RCC 7860 (cell line): ENCODE measurements at regions not wholly inside any gene's neighbourhood (a gene's known extent, or its start where the extent isn't known, plus 50 kb on each side); places are given as distances from the start of the nearest gene placed in this dataset.
"Not testable (repeated sequence)": the region's sequence is repeated elsewhere in the genome, so short reads cannot be mapped to it uniquely, and the experiment has no call there.

Experiments
- DNase-seq: peaks from one replicate; pipeline ENCODE4 v3.0.0-alpha.2; 2015; ENCODE audit warnings: low spot score
- FAIRE-seq: peaks from 2 replicates; lab custom pipeline; 2012; peaks lifted over from hg19 to GRCh38; lab: Jason Lieb, UNC

GRCh38 chr5:34416501-34417008 lies 239.6 kb upstream of the RAI14 start:
- no peak for DNase-seq
- peak; percentile 22 for FAIRE-seq

- FAIRE-seq, result not testable (repeated sequence)
Measured at GRCh38 chr5:34420191-34420590, 235.9 kb upstream of the RAI14 start.

GRCh38 chr5:34436761-34437501 lies 219.2 kb upstream of the RAI14 start:
- FAIRE-seq, result no peak

More at GRCh38 chr5:34420191-34420590, 235.9 kb upstream of the RAI14 start:
- DNase-seq, result not testable (repeated sequence)

GRCh38 chr5:34439601-34440000 lies 216.5 kb upstream of the RAI14 start:
- DNase-seq (no peak), FAIRE-seq (no peak)

More at GRCh38 chr5:34436761-34437501, 219.2 kb upstream of the RAI14 start:
- no peak for DNase-seq

GRCh38 chr5:34441767-34442166 lies 214.4 kb upstream of the RAI14 start:
- DNase-seq, FAIRE-seq: not testable (repeated sequence)

- FAIRE-seq (no peak), DNase-seq (no peak)
Measured at GRCh38 chr5:34447424-34447823, 208.7 kb upstream of the RAI14 start.

- DNase-seq, result no peak
- FAIRE-seq, result no peak
Measured at GRCh38 chr5:34449639-34450038, 206.5 kb upstream of the RAI14 start.

- DNase-seq (no peak), FAIRE-seq (no peak)
Measured at GRCh38 chr5:34450338-34450737, 205.8 kb upstream of the RAI14 start.

GRCh38 chr5:34452170-34452828 lies 203.8 kb upstream of the RAI14 start:
- no peak for DNase-seq
- no peak for FAIRE-seq

GRCh38 chr5:34455098-34455497 lies 201.0 kb upstream of the RAI14 start:
- DNase-seq, result peak; percentile 33
- peak; percentile 51 for FAIRE-seq

- FAIRE-seq (no peak), DNase-seq (no peak)
Measured at GRCh38 chr5:34459908-34460307, 196.2 kb upstream of the RAI14 start.

- FAIRE-seq (no peak), DNase-seq (no peak)
Measured at GRCh38 chr5:34460496-34460895, 195.6 kb upstream of the RAI14 start.

GRCh38 chr5:34464829-34465228 lies 191.3 kb upstream of the RAI14 start:
- no peak for FAIRE-seq
- DNase-seq, result no peak

- FAIRE-seq, result peak; percentile 82
- peak; percentile 66 for DNase-seq
Measured at GRCh38 chr5:34465301-34465700, 190.8 kb upstream of the RAI14 start.

GRCh38 chr5:34466519-34467388 lies 189.4 kb upstream of the RAI14 start:
- DNase-seq (peak; percentile 83), FAIRE-seq (peak; percentile 98)

- FAIRE-seq, result no peak
Measured at GRCh38 chr5:34467436-34467835, 188.7 kb upstream of the RAI14 start.

GRCh38 chr5:34467984-34468383 lies 188.1 kb upstream of the RAI14 start:
- FAIRE-seq, DNase-seq: not testable (repeated sequence)

More at GRCh38 chr5:34467436-34467835, 188.7 kb upstream of the RAI14 start:
- DNase-seq, result no peak

- FAIRE-seq (no peak), DNase-seq (no peak)
Measured at GRCh38 chr5:34469971-34470370, 186.2 kb upstream of the RAI14 start.

- peak; percentile 66 for DNase-seq
- FAIRE-seq, result peak; percentile 87
Measured at GRCh38 chr5:34474573-34475021, 181.5 kb upstream of the RAI14 start.

- DNase-seq (no peak), FAIRE-seq (no peak)
Measured at GRCh38 chr5:34475249-34475966, 180.7 kb upstream of the RAI14 start.
